ENCODE measurements at regions not wholly inside any gene's neighbourhood (a gene's known extent, or its start where the extent isn't known, plus 50 kb on each side); places are given as distances from the start of the nearest gene placed in this dataset.
"Not testable (repeated sequence)": the region's sequence is repeated elsewhere in the genome, so short reads cannot be mapped to it uniquely, and the experiment has no call there.

DNA sequence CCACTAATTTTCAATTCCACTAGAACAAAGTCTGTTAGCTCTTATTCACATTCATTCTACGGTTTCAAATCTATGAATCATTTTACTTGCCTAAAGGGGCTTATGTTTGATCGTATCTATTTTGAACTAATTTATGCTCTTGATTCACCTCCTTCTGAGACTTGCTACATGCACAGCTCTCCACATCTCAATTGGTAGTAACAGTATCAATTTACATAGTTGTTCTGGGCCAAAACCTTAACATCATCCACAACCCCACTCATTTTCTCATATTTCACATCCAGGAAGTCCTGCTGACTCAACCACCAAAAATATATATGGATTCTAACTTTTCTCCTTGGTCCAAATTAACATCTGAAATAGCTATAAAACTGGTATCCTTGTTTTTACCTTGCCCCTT lies 208.6 kb downstream of the RASSF9 start:
- ATAC-seq = no peak
- no peak for DNase-seq (ENCODE audit: low spot score)
- Mint-ChIP-seq H3K36me3 (no peaks in the 10 kb centered on the region), H3K4me3 (no peak overlapping the region), H3K27ac (no peak overlapping the region), H3K9me3 (peaks cover 4% of the 10 kb centered on the region), H3K27me3 (no peaks in the 10 kb centered on the region), H3K4me1 (ENCODE audit: low read depth in 2 of 2) (no peaks in the 10 kb centered on the region)

DNA sequence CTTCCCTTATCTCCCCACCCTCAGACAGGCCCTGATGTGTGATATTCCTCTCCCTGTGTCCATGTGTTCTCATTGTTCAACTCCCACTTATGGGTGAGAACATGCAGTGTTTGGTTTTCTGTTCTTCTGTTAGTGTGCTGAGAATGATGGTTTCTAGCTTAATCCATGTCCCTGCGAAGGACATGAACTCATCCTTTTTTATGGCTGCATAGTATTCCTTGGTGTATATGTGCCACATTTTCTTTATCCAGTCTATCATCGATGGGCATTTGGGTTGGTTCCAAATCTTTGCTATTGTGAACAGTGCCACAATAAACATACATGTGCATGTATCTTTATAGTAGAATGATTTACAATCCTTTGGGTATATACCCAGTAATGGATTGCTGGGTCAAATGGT lies 207.6 kb downstream of the RASSF9 start:
- DNase-seq (ENCODE audit: low spot score); H3K9me3 Mint-ChIP-seq; H3K36me3 Mint-ChIP-seq; H3K27me3 Mint-ChIP-seq; H3K4me3 Mint-ChIP-seq; H3K4me1 Mint-ChIP-seq (ENCODE audit: low read depth in 2 of 2); H3K27ac Mint-ChIP-seq; ATAC-seq: not testable (repeated sequence)

DNA sequence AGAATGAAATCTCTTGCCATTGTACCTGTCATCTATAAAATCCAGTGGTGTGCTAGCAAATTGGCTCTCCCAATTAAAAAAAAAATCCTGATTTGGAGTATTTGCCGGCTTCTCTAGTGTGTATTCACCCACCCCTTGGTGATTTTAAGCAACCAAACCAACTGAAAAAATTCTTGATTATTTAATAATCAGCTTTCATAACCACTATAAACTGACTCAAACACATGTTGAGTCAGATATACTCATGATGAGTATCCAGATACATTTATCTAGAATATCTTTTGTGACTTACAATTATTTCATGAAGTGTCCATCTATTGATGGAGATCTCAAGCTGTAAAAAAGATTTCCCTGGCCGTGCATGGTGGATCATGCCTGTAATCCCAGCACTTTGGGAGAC lies 205.4 kb downstream of the RASSF9 start:
- Mint-ChIP-seq H3K4me3 (no peak overlapping the region), H3K27me3 (no peaks in the 10 kb centered on the region), H3K4me1 (ENCODE audit: low read depth in 2 of 2) (no peaks in the 10 kb centered on the region), H3K27ac (no peak overlapping the region), H3K9me3 (peaks cover 7% of the 10 kb centered on the region), H3K36me3 (no peaks in the 10 kb centered on the region)
- ATAC-seq (no peak), DNase-seq (ENCODE audit: low spot score) (no peak)

DNA sequence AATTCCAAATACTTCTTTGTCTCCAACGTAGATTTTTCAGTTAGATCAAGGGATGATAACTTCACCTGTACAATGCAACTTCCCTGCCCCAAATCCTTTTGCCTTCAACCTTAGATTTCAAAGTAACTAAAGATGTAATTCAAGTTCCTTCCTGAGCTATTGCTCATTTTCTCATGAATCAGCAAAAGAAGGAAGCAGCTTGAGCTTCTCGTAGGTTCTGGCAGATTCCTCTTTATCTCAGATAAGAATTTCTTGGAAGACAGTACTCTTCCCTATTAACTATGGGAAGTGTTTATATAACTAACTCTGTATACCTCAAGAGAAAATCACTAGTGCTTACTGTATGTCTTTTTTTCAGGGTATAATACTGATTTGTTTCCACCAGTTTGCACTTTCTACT lies 203.8 kb downstream of the RASSF9 start:
- no peak for DNase-seq (ENCODE audit: low spot score)
- Mint-ChIP-seq H3K4me1 (ENCODE audit: low read depth in 2 of 2) (no peaks in the 10 kb centered on the region), H3K27ac (no peak overlapping the region), H3K27me3 (no peaks in the 10 kb centered on the region), H3K36me3 (no peaks in the 10 kb centered on the region), H3K9me3 (peaks cover 7% of the 10 kb centered on the region), H3K4me3 (no peak overlapping the region)
- ATAC-seq = no peak

DNA sequence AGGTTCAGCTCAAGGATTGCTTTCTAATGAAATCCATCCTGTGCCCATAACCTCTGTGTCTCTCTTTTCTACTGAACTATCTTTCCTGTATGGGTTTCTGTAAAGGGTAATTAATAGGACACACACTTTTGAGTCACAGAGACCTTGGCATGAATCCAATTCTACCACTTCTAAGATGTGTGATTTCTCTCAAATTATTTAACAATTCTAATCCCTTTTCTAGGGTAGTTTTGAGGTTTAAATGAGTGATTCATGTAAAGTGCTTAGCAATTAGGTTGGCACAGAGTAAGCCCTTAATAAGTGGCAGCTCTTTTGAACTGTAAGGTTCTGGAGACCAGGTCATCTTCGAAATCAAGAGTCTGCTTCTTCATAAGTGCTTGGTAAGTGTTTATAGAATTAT lies 202.7 kb downstream of the RASSF9 start:
- no peaks in the 10 kb centered on the region for H3K4me1 Mint-ChIP-seq (ENCODE audit: low read depth in 2 of 2)
- no peak overlapping the region for H3K4me3 Mint-ChIP-seq
- DNase-seq (ENCODE audit: low spot score) (no peak), ATAC-seq (no peak)
- peaks cover 5% of the 10 kb centered on the region for H3K9me3 Mint-ChIP-seq
- no peaks in the 10 kb centered on the region for H3K27me3 Mint-ChIP-seq
- H3K27ac Mint-ChIP-seq = no peak overlapping the region
- H3K36me3 Mint-ChIP-seq = no peaks in the 10 kb centered on the region

DNA sequence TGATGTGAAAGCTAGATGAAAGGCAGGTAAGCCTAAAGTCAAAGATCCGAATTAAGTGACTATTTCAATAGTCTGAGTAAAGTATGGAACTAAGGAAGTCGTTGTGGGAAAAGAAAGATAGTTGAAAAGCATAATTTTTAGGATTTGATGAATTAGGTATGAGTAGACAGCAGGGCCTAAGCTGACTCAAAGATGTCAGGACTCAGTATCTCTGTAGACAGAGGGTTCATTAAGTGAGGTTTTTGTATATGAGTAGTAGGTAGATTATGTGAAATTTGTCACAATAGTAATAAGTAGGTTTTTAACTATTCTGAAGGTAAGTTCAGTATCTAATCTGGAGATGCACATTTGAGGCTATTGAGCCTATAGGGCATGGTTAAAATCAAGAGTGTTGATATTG lies 196.4 kb downstream of the RASSF9 start:
- DNase-seq (ENCODE audit: low spot score) (no peak), ATAC-seq (no peak)
- Mint-ChIP-seq H3K9me3 (peaks cover 2% of the 10 kb centered on the region), H3K27ac (no peak overlapping the region), H3K36me3 (no peaks in the 10 kb centered on the region), H3K4me3 (no peak overlapping the region), H3K4me1 (ENCODE audit: low read depth in 2 of 2) (no peaks in the 10 kb centered on the region), H3K27me3 (no peaks in the 10 kb centered on the region)

DNA sequence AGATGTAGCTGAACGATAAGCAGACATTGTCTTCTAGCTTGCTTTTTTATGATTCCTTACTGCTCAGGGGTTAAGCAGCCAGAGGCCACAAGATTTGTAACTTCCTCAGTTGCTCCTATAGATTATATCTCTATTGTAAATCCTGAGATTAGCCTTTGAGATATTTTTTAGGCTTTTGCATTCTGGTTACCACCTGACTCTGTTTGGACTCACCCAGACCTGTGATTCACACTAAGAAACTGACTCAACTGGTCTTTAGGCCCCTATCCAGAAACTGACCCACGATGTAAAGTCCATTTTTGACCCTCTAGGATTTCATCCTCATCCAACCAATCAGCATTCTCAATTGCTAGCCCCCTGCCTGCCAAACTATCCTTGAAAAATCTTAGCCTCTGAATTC lies 194.4 kb downstream of the RASSF9 start:
- no peaks in the 10 kb centered on the region for H3K4me1 Mint-ChIP-seq (ENCODE audit: low read depth in 2 of 2)
- H3K27ac Mint-ChIP-seq = no peak overlapping the region
- DNase-seq (ENCODE audit: low spot score) (no peak), ATAC-seq (no peak)
- no peaks in the 10 kb centered on the region for H3K27me3 Mint-ChIP-seq
- H3K9me3 Mint-ChIP-seq = peaks cover 2% of the 10 kb centered on the region
- no peak overlapping the region for H3K4me3 Mint-ChIP-seq
- H3K36me3 Mint-ChIP-seq = no peaks in the 10 kb centered on the region

DNA sequence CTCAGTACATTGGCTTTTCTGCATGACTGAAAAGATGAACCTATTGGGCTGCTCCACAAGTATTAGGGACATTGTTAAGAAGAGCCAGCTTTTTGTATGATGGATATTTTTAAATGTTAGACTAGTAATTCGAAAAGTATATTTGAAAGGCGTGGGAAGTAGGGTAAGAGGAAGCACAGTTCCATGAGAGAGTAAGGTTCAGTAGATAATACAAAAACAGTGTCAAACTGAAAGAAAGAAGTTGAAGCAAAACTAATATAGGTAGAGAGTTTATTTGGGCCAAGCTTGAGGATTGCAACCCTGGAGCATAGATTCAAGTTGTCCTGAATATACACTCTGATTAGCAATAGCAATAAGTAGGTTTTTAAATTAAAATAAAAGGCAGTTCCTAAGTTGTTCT lies 193.9 kb downstream of the RASSF9 start:
- Mint-ChIP-seq H3K36me3 (no peaks in the 10 kb centered on the region), H3K4me3 (no peak overlapping the region), H3K9me3 (peaks cover 2% of the 10 kb centered on the region), H3K27ac (no peak overlapping the region), H3K27me3 (no peaks in the 10 kb centered on the region), H3K4me1 (ENCODE audit: low read depth in 2 of 2) (no peaks in the 10 kb centered on the region)
- ATAC-seq = no peak
- DNase-seq (ENCODE audit: low spot score) = no peak

DNA sequence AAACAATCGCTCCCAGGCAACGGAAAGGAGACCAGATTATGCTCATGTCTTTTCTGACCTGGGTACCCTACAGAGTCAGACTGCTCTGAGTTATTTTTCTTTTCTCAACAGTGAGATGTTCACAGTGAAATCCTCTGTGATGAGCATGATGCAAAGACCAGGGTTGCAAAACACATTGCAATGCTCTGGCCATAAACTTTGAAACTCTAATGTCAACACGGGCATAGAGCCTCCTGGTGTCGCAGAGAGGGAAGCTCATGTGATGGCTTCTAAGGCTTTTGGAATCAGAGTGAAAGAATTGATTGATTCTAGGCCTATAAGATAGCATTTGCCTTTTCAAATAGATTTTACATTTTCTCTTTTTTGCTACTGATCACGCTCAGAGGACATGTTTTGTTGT lies 193.4 kb downstream of the RASSF9 start:
- Mint-ChIP-seq H3K27me3 (no peaks in the 10 kb centered on the region), H3K4me1 (ENCODE audit: low read depth in 2 of 2) (no peaks in the 10 kb centered on the region), H3K36me3 (no peaks in the 10 kb centered on the region), H3K9me3 (peaks cover 2% of the 10 kb centered on the region), H3K4me3 (no peak overlapping the region), H3K27ac (no peak overlapping the region)
- ATAC-seq (no peak), DNase-seq (ENCODE audit: low spot score) (no peak)

DNA sequence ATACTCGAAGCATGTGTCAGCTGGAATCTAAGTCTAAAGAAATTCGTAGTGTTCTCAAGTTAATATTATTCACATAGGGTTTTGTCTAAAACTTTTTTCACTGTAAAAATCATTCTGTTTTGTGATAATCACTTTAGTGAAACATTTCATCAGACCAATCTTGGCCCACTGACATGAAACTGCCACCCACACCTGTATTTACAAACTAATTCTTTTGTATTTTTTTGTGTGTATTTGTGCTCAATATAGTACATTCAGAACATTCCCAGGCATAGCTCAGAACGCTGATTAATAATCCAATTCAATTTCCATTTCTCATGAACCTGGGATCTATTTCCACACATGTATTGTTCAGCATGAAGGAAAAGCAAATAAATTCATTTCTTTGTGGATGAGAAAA lies 191.7 kb downstream of the RASSF9 start:
- no peak for DNase-seq (ENCODE audit: low spot score)
- H3K36me3 Mint-ChIP-seq = no peaks in the 10 kb centered on the region
- H3K27ac Mint-ChIP-seq = no peak overlapping the region
- H3K4me3 Mint-ChIP-seq = no peak overlapping the region
- H3K9me3 Mint-ChIP-seq = peaks cover 2% of the 10 kb centered on the region
- H3K27me3 Mint-ChIP-seq = no peaks in the 10 kb centered on the region
- ATAC-seq = no peak
- no peaks in the 10 kb centered on the region for H3K4me1 Mint-ChIP-seq (ENCODE audit: low read depth in 2 of 2)

DNA sequence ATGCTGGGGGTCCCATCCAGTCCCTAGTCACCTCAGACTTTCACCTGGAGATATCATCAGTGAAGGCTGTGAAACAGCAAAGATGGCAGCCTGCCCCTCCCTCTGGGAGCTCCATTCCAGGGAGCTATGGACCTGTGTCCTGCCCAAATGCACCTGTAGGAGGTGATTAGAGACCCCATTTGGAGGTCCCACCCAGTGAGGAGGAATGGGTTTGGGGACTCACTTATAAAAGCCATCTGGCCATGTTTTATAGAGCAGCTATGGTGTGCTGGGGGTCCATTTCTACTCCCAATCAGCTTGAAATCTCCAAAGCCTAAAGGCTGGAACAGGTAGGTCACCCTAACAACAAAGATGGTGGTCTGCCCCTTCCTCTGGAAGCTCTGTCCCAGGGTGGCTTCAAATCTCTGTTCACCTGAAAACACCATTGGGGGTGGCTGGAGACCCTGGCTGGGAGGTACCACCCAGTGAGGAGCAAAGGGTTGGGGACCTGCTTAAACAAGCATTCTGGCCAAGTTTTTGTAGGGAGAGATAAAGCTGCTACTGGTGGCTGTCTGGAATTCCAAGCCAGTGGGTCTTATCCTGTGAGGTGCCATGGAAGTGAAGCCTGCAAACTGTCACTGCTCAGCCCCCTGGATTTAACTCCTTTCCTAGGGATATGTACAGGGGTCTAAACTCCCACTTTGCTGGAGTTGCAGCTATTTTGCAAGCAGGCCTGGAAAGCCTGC lies 182.3 kb downstream of the RASSF9 start:
- Mint-ChIP-seq H3K27ac (no peak overlapping the region), H3K4me3 (no peak overlapping the region), H3K36me3 (peaks cover 8% of the 10 kb centered on the region), H3K4me1 (ENCODE audit: low read depth in 2 of 2) (no peaks in the 10 kb centered on the region), H3K9me3 (peaks cover 20% of the 10 kb centered on the region), H3K27me3 (no peaks in the 10 kb centered on the region)
- ATAC-seq (peak in 1 of 2 donors; percentile 31), DNase-seq (ENCODE audit: low spot score) (no peak)

DNA sequence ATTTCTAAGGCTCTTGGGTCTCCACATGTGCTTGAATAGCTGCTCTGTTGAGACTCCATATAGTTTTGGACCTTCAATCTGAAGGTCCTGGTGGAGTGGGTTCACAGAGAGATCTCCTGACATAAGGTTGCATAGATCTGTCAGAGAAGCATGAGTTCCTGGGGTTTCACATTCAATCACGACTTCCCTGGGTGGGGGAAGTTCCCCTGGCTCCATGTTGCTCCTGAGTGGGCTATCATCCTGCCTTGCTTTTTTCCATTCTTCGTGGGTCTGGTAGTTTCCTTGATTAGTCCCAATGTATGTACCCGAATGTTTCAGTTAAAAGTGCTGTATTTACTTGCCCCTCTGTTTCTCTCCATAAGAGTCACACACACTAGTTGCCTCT lies 181.8 kb downstream of the RASSF9 start:
- Mint-ChIP-seq H3K27me3 (no peaks in the 10 kb centered on the region), H3K9me3 (peaks cover 20% of the 10 kb centered on the region), H3K4me1 (ENCODE audit: low read depth in 2 of 2) (no peaks in the 10 kb centered on the region), H3K36me3 (peaks cover 8% of the 10 kb centered on the region), H3K4me3 (no peak overlapping the region), H3K27ac (no peak overlapping the region)
- no peak for DNase-seq (ENCODE audit: low spot score)
- ATAC-seq = no peak

DNA sequence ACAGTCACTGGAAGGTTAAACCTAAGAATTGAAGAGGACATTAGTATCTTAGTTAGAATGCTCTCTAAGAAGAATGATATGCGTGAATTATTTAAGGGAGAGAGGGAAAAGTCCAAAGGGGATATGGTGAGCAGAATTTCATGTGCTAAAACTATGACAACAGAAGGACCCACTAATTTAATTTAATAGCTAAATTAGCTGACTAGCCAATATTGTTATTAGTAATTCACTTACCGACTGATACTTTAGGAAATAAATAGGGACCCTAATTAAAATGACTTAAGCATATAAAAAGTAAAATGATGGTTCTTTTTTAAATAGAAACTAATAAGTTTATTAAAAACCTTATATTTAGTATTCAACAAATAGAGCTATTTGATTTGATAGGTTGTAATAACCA lies 179.6 kb downstream of the RASSF9 start:
- Mint-ChIP-seq H3K4me1 (ENCODE audit: low read depth in 2 of 2) (no peaks in the 10 kb centered on the region), H3K27ac (no peak overlapping the region)

DNA sequence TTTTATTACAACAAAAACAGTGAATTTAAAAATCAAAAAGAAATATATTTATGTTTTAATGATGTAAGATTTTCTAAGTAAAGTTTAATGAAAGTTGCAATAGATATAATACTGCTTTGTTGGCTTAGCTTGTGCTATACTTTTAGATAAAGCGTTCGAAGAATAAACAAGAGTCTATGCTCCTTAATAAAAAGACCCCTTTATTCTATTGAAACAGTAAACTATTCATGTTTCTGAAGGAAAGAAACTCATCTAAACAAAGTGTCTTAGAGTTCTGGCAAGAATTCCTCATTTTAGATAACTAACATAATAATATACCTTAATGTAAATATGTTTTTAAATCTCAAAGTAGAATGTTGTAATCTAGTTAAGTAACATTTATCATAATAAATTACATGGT lies 179.0 kb downstream of the RASSF9 start:
- Mint-ChIP-seq H3K27ac (no peak overlapping the region), H3K9me3 (peaks cover 11% of the 10 kb centered on the region), H3K4me3 (no peak overlapping the region), H3K4me1 (ENCODE audit: low read depth in 2 of 2) (no peaks in the 10 kb centered on the region), H3K36me3 (no peaks in the 10 kb centered on the region), H3K27me3 (no peaks in the 10 kb centered on the region)
- DNase-seq (ENCODE audit: low spot score) (no peak), ATAC-seq (no peak)

More for the DNA sequence above, 179.6 kb downstream of the RASSF9 start:
- no peak for ATAC-seq
- H3K9me3 Mint-ChIP-seq = peaks cover 13% of the 10 kb centered on the region
- H3K4me3 Mint-ChIP-seq = no peak overlapping the region
- no peak for DNase-seq (ENCODE audit: low spot score)
- H3K27me3 Mint-ChIP-seq = no peaks in the 10 kb centered on the region
- H3K36me3 Mint-ChIP-seq = no peaks in the 10 kb centered on the region
